22Rv1 (cell line): ENCODE measurements at regions not wholly inside any gene's neighbourhood (a gene's known extent, or its start where the extent isn't known, plus 50 kb on each side); places are given as distances from the start of the nearest gene placed in this dataset.
"Not testable (repeated sequence)": the region's sequence is repeated elsewhere in the genome, so short reads cannot be mapped to it uniquely, and the experiment has no call there.

ENCODE experiments used
- H3K27ac ChIP-seq: fragments of 450-650 bp; 2 replicates; pipeline ENCODE4 v1.5.1; 2017
- ZFX ChIP-seq: fragments of 450-650 bp; IDR thresholded peaks from 2 replicates; pipeline ENCODE4 v1.6.1; 2017; ENCODE audit warnings: antibody characterized with exemption, borderline replicate concordance
- TF ChIP-seq, protein P1 (sequence below): fragments of 450-650 bp; IDR thresholded peaks from 2 replicates; pipeline ENCODE4 v1.5.1; 2017; ENCODE audit warnings: mild to moderate bottlenecking

DNA sequence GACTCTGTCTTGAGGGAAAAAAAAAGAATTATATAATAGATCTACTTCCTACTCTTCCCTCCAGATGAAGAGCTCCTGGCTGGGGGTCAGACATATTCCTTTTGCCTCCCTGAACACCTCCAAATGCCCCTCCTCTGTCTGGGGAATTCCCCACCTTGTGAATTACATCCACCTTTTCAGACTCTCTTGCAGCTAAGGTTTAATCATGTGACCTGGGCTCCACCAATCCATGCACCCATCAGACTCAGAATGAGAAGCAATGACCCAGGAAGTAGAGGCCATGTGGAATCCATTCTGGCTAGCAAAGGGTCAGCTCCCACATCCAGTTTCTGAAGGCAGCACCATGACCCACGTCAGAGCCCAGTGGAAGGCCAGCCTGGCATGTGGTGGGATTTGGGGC lies 93.6 kb upstream of the CUX1 start:
- H3K27ac ChIP-seq, result no peak overlapping the region
- TF ChIP-seq, protein P1, sequence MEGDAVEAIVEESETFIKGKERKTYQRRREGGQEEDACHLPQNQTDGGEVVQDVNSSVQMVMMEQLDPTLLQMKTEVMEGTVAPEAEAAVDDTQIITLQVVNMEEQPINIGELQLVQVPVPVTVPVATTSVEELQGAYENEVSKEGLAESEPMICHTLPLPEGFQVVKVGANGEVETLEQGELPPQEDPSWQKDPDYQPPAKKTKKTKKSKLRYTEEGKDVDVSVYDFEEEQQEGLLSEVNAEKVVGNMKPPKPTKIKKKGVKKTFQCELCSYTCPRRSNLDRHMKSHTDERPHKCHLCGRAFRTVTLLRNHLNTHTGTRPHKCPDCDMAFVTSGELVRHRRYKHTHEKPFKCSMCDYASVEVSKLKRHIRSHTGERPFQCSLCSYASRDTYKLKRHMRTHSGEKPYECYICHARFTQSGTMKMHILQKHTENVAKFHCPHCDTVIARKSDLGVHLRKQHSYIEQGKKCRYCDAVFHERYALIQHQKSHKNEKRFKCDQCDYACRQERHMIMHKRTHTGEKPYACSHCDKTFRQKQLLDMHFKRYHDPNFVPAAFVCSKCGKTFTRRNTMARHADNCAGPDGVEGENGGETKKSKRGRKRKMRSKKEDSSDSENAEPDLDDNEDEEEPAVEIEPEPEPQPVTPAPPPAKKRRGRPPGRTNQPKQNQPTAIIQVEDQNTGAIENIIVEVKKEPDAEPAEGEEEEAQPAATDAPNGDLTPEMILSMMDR, result no peak
- no peak for TF ChIP-seq ZFX

DNA sequence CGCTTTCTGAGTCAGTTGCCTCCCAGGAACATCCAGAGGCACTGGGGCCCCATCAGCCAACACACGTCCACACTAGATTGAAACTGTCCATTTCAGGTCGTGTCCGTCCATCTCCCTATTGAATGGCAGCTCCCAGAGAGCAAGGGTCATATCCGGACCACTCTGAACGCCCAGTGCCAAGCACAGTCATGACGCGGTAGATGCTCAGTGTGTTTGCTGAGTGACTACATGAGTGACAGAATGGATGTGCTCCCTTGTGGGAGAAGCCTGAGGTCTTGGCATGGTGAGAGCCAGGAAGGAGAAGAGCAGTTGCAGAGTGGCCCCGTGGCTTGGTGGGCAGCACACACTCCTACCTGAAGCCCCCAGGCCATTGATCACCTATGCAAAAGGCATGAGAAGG lies 92.5 kb upstream of the CUX1 start:
- no peak for TF ChIP-seq ZFX
- TF ChIP-seq, protein P1, result no peak
- H3K27ac ChIP-seq, result no peak overlapping the region

DNA sequence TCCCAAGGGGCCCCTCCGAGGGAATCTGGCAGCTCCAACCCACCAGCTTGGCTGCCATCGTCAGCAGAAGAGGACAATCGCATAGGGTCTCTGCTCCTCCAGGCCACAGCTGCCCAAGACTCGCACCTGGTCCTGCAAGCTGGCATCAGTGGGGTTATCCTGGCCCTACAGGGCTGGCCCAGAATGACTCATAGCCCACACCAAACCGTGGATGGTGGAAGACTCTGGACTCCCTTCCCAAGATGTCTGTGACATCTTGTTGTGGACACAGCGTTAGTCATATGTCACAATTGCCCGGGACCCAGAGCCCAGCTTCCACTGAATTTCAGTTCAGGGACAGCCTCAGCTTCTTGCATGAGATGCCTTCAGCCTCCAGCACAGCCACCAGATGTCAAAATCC lies 91.5 kb upstream of the CUX1 start:
- H3K27ac ChIP-seq, result no peak overlapping the region

DNA sequence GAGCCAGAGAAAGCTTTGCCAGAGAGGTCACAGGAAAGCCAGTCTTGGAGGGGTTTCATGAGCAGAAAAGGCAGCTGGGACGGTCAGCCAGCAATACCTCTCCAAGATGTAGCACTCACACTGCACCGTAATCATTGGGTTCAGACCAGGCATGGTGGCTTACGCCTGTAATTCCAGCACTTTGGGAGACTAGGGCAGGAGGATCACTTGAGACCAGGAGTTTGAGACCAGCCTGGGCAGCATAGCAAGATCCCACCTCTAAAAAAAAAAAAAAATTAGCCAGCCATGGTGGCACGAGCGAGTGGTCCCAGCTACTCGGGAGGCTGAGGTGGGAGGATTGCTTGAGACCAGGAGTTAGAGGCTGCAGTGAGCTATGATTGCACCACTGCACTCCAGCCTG lies 90.2 kb upstream of the CUX1 start:
- H3K27ac ChIP-seq, result no peak overlapping the region
- TF ChIP-seq ZFX, result no peak
- TF ChIP-seq, protein P1, result no peak

More for the DNA sequence above, 91.5 kb upstream of the CUX1 start:
- TF ChIP-seq ZFX, result no peak
- TF ChIP-seq, protein P1, result no peak

DNA sequence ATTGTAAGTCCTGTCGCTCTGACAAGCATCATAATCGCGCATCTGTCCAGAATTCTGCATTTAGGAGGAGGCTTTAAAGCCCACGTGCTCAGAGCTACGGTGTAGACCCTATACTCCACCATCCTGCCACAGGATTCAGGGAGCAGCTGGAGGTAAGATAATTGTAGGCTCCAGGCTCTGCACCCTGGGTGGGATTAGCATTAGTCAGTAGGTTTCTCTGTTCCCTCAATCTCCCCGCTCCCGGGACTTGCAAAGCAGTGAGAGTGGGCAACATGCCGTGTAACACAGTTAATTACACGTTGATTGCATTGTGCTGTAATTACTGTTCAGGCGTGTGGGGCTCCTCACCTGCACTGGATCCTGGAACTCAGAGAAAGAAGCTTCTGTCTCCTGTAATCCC lies 89.3 kb upstream of the CUX1 start:
- TF ChIP-seq, protein P1, result no peak
- no peak for TF ChIP-seq ZFX
- H3K27ac ChIP-seq, result no peak overlapping the region

DNA sequence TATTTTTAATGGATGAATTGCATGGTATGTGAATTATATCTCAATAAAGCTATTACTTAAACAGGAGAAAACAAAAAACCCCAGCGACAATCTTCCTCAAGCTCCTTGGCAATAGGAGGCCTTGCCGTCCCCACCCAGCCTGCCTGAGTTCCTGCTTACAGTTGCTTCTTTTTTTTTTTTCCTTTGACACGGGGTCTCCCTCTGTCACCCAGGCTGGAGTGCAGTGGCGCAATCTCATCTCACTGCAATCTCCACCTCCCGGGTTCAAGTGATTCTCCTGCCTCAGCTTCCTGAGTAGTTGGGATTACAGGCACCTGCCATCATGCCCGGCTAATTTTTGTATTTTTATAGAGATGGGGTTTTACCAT lies 88.6 kb upstream of the CUX1 start:
- H3K27ac ChIP-seq, result not testable (repeated sequence)

DNA sequence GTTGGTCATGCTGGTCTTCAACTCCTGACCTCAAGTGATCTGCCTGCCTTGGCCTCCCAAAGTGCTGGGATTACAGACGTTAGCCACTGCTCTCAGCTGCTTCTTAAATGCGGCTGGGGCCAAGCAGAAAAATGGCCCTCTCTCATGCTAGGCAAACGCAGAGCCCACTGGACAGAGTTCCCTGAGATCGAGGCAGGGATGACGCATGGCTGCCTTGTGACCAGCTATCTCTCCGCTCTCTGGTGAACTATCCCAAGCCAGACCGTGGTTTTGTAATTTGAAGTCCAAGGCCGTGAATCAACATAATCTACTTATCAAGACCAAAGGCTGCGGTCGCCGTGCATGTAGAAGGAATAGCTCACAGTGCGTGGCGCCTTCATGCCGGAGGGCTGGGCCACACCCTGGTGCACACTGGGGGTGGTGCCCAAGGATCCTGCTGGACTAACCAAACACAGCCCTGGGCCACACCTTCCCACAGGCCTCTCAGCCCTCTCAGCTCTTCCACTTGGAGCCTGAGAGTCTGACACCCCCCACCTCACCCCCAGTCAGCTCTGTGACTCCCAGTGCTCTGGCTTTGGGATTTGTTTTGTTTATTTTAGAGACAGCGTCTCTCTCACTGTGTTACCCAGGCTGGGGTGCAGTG lies 88.1 kb upstream of the CUX1 start:
- no peak for TF ChIP-seq ZFX
- TF ChIP-seq, protein P1, result no peak
- no peak overlapping the region for H3K27ac ChIP-seq

DNA sequence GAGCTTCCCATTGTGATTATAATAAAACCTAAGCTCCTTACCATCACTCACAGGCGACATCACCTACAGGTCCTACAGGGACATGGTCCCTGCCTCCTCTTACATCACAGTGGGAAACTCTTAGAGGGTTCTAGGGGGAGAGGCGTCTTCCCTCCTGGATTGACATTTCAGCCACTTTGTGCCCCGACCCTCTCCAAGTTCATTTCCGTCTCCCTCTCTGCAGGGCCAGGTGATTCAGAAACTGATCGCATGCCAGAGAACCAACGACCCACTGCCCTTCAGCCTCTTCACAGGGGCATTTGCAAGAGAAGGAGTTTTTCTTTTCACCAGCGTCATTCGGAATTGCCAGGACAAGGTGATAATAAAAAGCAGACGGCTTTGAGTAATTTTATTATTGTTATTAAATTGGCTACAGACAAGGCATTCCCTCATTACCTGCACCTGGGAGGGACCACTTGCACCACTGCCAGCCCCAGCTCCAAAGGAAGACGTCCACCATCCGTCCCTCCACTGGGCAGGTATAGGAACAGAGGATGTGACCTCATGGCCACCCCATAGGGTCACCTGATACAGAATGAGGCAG lies 85.8 kb upstream of the CUX1 start:
- TF ChIP-seq, protein P1, result no peak
- TF ChIP-seq ZFX, result no peak
- no peak overlapping the region for H3K27ac ChIP-seq
